Right cardiac atrium (tissue), 5 donors: ENCODE measurements at regions not wholly inside any gene's neighbourhood (a gene's known extent, or its start where the extent isn't known, plus 50 kb on each side); places are given as distances from the start of the nearest gene placed in this dataset.

ENCODE experiments used
- ATAC-seq, 2 donors: fragments of 200-7000 bp; cut with Tn5 transposase; one replicate each; pipeline versions ENCODE4 v1.8.0 to v1.9.1; 2020; ENCODE audit warnings: moderate library complexity in 2 of 2, mild to moderate bottlenecking in 1 of 2
- DNase-seq, 3 donors: peaks; one replicate each; pipeline ENCODE4 v3.0.0-alpha.2; 2020
- H3K27ac ChIP-seq: one replicate; pipeline ENCODE4 v1.5.1; 2013; ENCODE audit warnings: mild to moderate bottlenecking, low read length, control low read depth, moderate library complexity
- H3K27me3 ChIP-seq: one replicate; pipeline ENCODE4 v1.6.1; 2013; ENCODE audit not compliant: control insufficient read depth, insufficient read depth
- H3K4me1 ChIP-seq: one replicate; pipeline ENCODE4 v1.6.1; 2013; ENCODE audit warnings: low read length; ENCODE audit not compliant: control insufficient read depth, insufficient read depth
- H3K4me3 ChIP-seq: one replicate; pipeline ENCODE4 v1.5.1; 2013; ENCODE audit warnings: low read length, control low read depth
- H3K9me3 ChIP-seq: one replicate; pipeline ENCODE4 v1.6.1; 2013; ENCODE audit warnings: low read length; ENCODE audit not compliant: control insufficient read depth
- WGBS: extraction: QIAGEN DNeasy Blood & Tissue Kit; methylation state at CpG from one replicate; pipeline ENCODE4 v1.1.7; 2013; 5-methylcytosine and 5-hydroxymethylcytosine counted together
- intact Hi-C, 4 donors: fragments of 100-400 bp; cut with DNase I; formaldehyde crosslinking; loops; one replicate each; pipeline versions ENCODE4 v1.11.0 to v1.14.0; 2022 to 2023
- donor health status: healthy with polysubstance abuse.
- donor health status: DM: no; HTN: yes; CAD: no.
- donor health status: DM: no; HTN: no; CAD: no.
- donor health status: DM: no; HTN: yes; CAD: no; lungs with severe emphysema.
- donor health status: DM: yes; HTN: yes; CAD: no.

DNA sequence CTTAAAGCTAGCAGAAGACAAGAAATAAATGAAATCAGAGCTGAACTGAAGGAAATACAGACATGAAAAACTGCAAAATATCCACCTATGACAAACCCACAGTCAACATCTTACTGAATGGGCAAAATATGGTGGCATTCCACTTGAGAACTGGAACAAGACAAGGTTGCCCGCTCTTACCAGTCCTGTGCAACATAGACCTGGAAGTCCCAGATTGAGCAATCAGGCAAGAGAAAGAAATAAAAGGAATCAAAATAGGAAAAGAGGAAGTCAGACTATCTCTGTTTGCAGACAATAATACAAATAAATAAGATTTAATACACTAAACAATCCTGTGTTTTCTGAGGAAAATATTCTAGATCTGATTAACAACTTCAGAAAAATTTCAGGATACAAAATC, 570.5 kb upstream of the SEMA3D start:
- 86% methylated on average over 1 of the region's 1 CpG for WGBS
- no peaks in the 10 kb centered on the region for H3K9me3 ChIP-seq
- intact Hi-C loops, result no loop called here
- no peak overlapping the region for H3K4me3 ChIP-seq
- H3K27me3 ChIP-seq, result no peaks in the 10 kb centered on the region
- DNase-seq (no peak), ATAC-seq (no peak)
- no peak overlapping the region for H3K27ac ChIP-seq
- H3K4me1 ChIP-seq, result no peaks in the 10 kb centered on the region

DNA sequence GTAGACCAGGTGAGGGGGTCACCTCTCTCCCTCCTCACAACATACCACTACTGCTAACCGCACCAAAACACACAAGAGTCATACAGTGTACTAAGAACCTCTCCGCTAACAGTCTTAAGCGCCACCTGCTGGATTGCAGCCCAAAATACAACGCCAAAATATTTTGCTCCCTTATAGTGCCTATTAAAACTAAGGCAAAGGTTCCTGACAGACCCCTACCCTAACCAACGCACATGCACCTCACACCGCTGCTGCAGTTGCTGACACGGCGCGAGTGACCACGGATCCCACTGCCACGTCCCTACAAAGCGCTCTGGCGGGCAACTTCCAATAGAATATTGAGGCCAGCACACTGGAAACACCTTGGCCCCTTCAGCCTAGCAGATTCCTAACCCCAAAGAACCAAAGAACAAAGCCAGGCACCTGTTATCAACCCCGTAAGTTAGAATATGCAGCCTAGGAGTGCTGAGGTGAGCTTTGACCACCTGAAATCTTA, 563.6 kb upstream of the SEMA3D start:
- intact Hi-C loops, result no loop called here
- H3K27me3 ChIP-seq, result no peaks in the 10 kb centered on the region
- H3K4me1 ChIP-seq, result peaks cover 2% of the 10 kb centered on the region
- ATAC-seq (peak in 1 of 2 donors; percentile 65), DNase-seq (peak in 1 of 3 donors; percentile 52)
- H3K4me3 ChIP-seq, result no peak overlapping the region
- H3K27ac ChIP-seq, result no peak overlapping the region
- WGBS, result 23% methylated on average over 14 of the region's 14 CpGs
- H3K9me3 ChIP-seq, result no peaks in the 10 kb centered on the region

- WGBS, result 54% methylated on average over 13 of the region's 13 CpGs
- intact Hi-C loops, result no loop called here
- peak in 1 of 3 donors; percentile 29 for DNase-seq
- H3K4me1 ChIP-seq, result peaks cover 2% of the 10 kb centered on the region
- ATAC-seq, result peak in 1 of 2 donors; percentile 26
- no peaks in the 10 kb centered on the region for H3K9me3 ChIP-seq
- H3K27ac ChIP-seq, result no peak overlapping the region
- H3K4me3 ChIP-seq, result no peak overlapping the region
- H3K27me3 ChIP-seq, result no peaks in the 10 kb centered on the region
Observed at GRCh38 chr7:85749696-85750453, 563.0 kb upstream of the SEMA3D start.

- peaks cover 2% of the 10 kb centered on the region for H3K4me1 ChIP-seq
- ATAC-seq (no peak), DNase-seq (no peak)
- intact Hi-C loops, result no loop called here
- no peaks in the 10 kb centered on the region for H3K9me3 ChIP-seq
- H3K27me3 ChIP-seq, result no peaks in the 10 kb centered on the region
- 84% methylated on average over 3 of the region's 3 CpGs for WGBS
- H3K4me3 ChIP-seq, result no peak overlapping the region
- H3K27ac ChIP-seq, result no peak overlapping the region
Observed at GRCh38 chr7:85748861-85749260, 562.0 kb upstream of the SEMA3D start.

DNA sequence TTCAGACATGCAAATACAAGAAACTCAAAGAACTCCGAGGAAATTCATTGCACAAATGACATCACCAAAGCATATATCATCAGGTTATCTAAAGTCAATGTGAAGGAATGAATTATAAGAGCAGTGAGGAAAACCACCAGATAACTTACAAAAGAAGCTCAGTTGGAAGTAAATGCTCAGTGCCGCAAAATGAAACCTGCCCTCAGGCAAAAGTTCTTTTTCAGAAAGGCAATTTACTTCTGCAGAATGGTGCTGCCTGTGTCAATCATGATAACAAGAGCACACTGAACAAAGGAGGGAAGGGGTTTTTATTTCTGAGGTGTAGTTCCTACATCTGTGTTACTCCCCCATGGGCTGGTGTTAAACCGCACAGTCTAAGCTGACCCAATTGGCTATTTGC, 550.6 kb upstream of the SEMA3D start:
- no peak overlapping the region for H3K27ac ChIP-seq
- no peaks in the 10 kb centered on the region for H3K27me3 ChIP-seq
- 89% methylated on average over 3 of the region's 3 CpGs for WGBS
- intact Hi-C loops, result no loop called here
- H3K9me3 ChIP-seq, result peaks cover 1% of the 10 kb centered on the region
- no peak overlapping the region for H3K4me3 ChIP-seq
- no peaks in the 10 kb centered on the region for H3K4me1 ChIP-seq
- no peak for DNase-seq
- no peak for ATAC-seq

DNA sequence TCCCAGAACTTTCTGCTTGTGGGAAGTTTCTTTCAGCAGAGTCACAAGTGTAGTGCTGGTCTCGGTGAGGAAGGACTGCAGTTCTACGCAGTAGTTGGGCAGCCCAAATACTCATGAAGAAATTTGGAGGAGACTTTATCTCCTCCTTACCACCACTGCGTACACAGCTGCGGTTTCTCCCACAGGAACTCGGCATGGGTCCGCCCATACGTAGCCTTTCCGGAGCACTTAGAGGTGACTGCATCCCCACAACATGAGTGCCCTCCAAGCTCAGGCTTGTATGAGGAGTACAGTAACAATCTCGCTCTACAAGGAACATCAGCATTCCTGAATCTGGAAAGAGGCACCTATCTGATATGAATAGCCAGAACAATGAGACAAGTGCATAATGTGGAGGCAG, 549.2 kb upstream of the SEMA3D start:
- intact Hi-C loops, result no loop called here
- DNase-seq (no peak), ATAC-seq (no peak)
- H3K4me1 ChIP-seq, result no peaks in the 10 kb centered on the region
- no peaks in the 10 kb centered on the region for H3K27me3 ChIP-seq
- no peak overlapping the region for H3K4me3 ChIP-seq
- H3K9me3 ChIP-seq, result peaks cover 1% of the 10 kb centered on the region
- no peak overlapping the region for H3K27ac ChIP-seq
- WGBS, result 91% methylated on average over 9 of the region's 9 CpGs

GRCh38 chr7:85734823-85735222, 548.0 kb upstream of the SEMA3D start:
- no peaks in the 10 kb centered on the region for H3K4me1 ChIP-seq
- ATAC-seq, result no peak
- intact Hi-C loops, result no loop called here
- DNase-seq, result no peak
- WGBS, result 54% methylated on average over 1 of the region's 1 CpG
- H3K27me3 ChIP-seq, result no peaks in the 10 kb centered on the region
- no peak overlapping the region for H3K27ac ChIP-seq
- H3K9me3 ChIP-seq, result peaks cover 1% of the 10 kb centered on the region
- H3K4me3 ChIP-seq, result no peak overlapping the region

GRCh38 chr7:85733169-85733915, 546.5 kb upstream of the SEMA3D start:
- peaks cover 1% of the 10 kb centered on the region for H3K9me3 ChIP-seq
- H3K4me1 ChIP-seq, result no peaks in the 10 kb centered on the region
- DNase-seq (no peak), ATAC-seq (no peak)
- WGBS, result 53% methylated on average over 2 of the region's 2 CpGs
- no peak overlapping the region for H3K4me3 ChIP-seq
- no peak overlapping the region for H3K27ac ChIP-seq
- no peaks in the 10 kb centered on the region for H3K27me3 ChIP-seq
- intact Hi-C loops, result no loop called here

GRCh38 chr7:85730012-85730411, 543.2 kb upstream of the SEMA3D start:
- H3K4me3 ChIP-seq, result no peak overlapping the region
- H3K27ac ChIP-seq, result no peak overlapping the region
- intact Hi-C loops, result no loop called here
- WGBS, result 22% methylated on average over 2 of the region's 2 CpGs
- H3K4me1 ChIP-seq, result no peaks in the 10 kb centered on the region
- no peaks in the 10 kb centered on the region for H3K27me3 ChIP-seq
- no peaks in the 10 kb centered on the region for H3K9me3 ChIP-seq
- peak; percentile 35 to 79 (median 57) for DNase-seq
- ATAC-seq, result no peak

- Histone ChIP-seq H3K27ac (no peak overlapping the region), H3K27me3 (no peaks in the 10 kb centered on the region), H3K4me1 (no peaks in the 10 kb centered on the region), H3K9me3 (no peaks in the 10 kb centered on the region), H3K4me3 (no peak overlapping the region)
- 86% methylated on average over 2 of the region's 2 CpGs for WGBS
- DNase-seq, result no peak
- intact Hi-C loops, result no loop called here
- no peak for ATAC-seq
Observed at GRCh38 chr7:85725026-85725425, 538.2 kb upstream of the SEMA3D start.
